ENCODE measurements at regions not wholly inside any gene's neighbourhood (a gene's known extent, or its start where the extent isn't known, plus 50 kb on each side); places are given as distances from the start of the nearest gene placed in this dataset.

DNA sequence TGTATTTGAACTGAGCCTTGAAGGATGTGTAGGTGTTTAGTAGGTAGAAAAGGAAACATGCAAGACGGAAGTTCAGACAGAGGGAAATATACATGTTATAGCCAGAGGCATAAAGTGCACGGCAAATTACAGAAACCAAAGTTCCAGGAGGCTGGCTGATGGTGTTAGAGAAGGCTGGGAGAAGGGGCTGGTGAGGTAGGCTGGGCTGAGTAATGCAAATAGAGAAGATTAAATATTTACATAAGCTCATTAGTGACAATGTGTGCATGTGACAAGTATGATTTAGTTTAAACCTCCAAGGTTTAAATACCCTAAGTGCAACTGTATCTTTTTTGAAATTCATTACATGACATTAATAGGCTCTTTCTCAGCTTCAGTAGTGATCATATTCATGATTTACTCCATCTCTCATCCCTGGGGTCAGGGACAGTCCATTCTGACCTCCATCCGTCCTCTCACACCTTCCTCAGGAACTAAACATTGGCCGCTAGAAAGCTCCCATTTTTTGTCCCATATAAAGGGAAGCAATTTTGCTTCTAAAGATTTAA lies 399.8 kb upstream of the SALL1 start:
- TF ChIP-seq, protein P1, sequence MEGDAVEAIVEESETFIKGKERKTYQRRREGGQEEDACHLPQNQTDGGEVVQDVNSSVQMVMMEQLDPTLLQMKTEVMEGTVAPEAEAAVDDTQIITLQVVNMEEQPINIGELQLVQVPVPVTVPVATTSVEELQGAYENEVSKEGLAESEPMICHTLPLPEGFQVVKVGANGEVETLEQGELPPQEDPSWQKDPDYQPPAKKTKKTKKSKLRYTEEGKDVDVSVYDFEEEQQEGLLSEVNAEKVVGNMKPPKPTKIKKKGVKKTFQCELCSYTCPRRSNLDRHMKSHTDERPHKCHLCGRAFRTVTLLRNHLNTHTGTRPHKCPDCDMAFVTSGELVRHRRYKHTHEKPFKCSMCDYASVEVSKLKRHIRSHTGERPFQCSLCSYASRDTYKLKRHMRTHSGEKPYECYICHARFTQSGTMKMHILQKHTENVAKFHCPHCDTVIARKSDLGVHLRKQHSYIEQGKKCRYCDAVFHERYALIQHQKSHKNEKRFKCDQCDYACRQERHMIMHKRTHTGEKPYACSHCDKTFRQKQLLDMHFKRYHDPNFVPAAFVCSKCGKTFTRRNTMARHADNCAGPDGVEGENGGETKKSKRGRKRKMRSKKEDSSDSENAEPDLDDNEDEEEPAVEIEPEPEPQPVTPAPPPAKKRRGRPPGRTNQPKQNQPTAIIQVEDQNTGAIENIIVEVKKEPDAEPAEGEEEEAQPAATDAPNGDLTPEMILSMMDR (IDR thresholded peaks at IDR 0.05; ENCODE audit: low read depth, low read length) = no peak
- no peak for TF ChIP-seq EZH2phosphoT487 (IDR thresholded peaks at IDR 0.05; ENCODE audit: low read depth)
